ENCODE measurements at regions not wholly inside any gene's neighbourhood (a gene's known extent, or its start where the extent isn't known, plus 50 kb on each side); places are given as distances from the start of the nearest gene placed in this dataset.
A peak's percentile ranks its signal among the peaks of the same experiment; 100 is the strongest.

DNA sequence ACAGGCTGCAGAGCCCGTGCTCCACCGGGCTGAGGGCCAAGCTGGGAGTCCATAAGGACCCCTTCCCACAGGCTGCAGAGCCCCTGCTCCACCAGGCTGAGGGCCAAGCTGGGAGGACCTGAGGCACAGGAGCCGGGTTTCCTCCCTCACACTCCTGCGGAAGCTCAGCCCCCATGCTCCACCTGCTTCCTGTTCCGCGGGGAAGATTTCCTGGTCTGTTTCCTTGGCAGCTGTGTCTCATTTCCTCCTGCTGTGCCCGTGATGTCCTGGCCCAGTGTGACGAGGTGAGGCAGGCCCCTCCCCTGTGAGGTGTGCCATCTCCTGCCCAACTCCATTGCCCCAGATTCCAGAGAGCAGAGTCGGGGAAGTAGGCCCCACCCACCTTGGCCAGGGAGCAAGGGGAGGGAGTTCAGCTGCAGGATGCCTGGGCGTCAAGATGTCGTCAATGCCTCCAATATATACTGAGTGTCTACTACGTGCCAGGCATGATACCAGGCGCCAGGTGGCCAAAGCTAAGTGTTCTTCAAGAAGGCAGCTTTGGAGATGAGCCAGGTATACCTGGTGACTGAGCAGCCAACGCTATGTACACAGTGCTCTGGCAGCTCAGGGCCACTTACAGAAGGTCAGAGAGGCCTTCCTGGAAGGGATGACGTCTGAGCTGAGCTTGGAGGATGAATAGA lies 58.8 kb downstream of the NAV1 start:
- Histone ChIP-seq H2AK5ac (ENCODE audit: low read depth, low read length) (no peak overlapping the region), H4K20me1 (replicated peaks in 1 of 2; ENCODE audit: control insufficient read depth in 1 of 2, insufficient read depth in 2 of 2, low read length in 2 of 2) (no peaks in the 10 kb centered on the region), H2BK120ac (replicated peaks; ENCODE audit: low read depth, low read length) (no peak overlapping the region), H2BK20ac (ENCODE audit: low read length) (no peak overlapping the region), H4K8ac (ENCODE audit: extremely low read depth, insufficient read depth, low read length) (no peak overlapping the region; the same call in 1 of the 2 replicates), H2BK5ac (ENCODE audit: low read depth, low read length) (no peak overlapping the region), H3K18ac (ENCODE audit: extremely low read depth, low read length) (no peak overlapping the region), H3K4ac (replicated peaks; ENCODE audit: insufficient read length, low read depth, low read length) (no peak overlapping the region), H2BK15ac (ENCODE audit: low read length) (no peak overlapping the region), H3K36me3 (ENCODE audit: control insufficient read depth in 2 of 4, insufficient read depth in 4 of 4, low read length in 3 of 4) (no peaks in the 10 kb centered on the region), H4K5ac (ENCODE audit: insufficient read length, low read depth, low read length) (no peak overlapping the region), H3K23ac (ENCODE audit: insufficient read length) (no peak overlapping the region), H4K91ac (replicated peaks; ENCODE audit: insufficient read length, low read length) (no peak overlapping the region), H3K14ac (ENCODE audit: insufficient read length) (no peak overlapping the region), H3K4me2 (ENCODE audit: insufficient read depth in 1 of 2, low read depth in 2 of 2, low read length in 2 of 2) (0 out of 4 replicates have a peak overlapping the region, but pooled peaks of 1 of the 2 experiments have one; percentile 3), H3K23me2 (ENCODE audit: low read depth, low read length) (no peaks in the 10 kb centered on the region), H3K27ac (ENCODE audit: low read depth, low read length) (no peak overlapping the region), H3K4me3 (ENCODE audit: extremely low read depth in 1 of 4, insufficient read depth in 2 of 4, low read depth in 3 of 4, low read length in 4 of 4) (no peak overlapping the region), H2AFZ (ENCODE audit: low read length) (no peak overlapping the region), H3K4me1 (replicated peaks in 1 of 4; ENCODE audit: control insufficient read depth in 3 of 4, insufficient read depth in 4 of 4, low read length in 3 of 4) (peaks cover 0 to 9% (median 5%) of the 10 kb centered on the region in 4 experiments; a peak in 4 of 7 replicates), H3K27me3 (replicated peaks in 1 of 4; ENCODE audit: control insufficient read depth in 3 of 4, extremely low read depth in 1 of 4, insufficient read depth in 3 of 4, low read length in 3 of 4) (no peaks in the 10 kb centered on the region; a peak in 1 of 7 replicates), H2BK12ac (ENCODE audit: low read depth, low read length) (no peak overlapping the region), H3K56ac (replicated peaks; ENCODE audit: insufficient read length, low read depth, low read length) (no peak overlapping the region), H3K79me1 (ENCODE audit: low read depth, low read length) (no peaks in the 10 kb centered on the region), H3K79me2 (ENCODE audit: control insufficient read depth in 1 of 2, insufficient read depth in 2 of 2, low read length in 2 of 2) (no peaks in the 10 kb centered on the region), H3K9me3 (ENCODE audit: insufficient read depth in 2 of 2, low read depth in 1 of 2, low read length in 1 of 2) (no peaks in the 10 kb centered on the region), H3K9ac (replicated peaks in 1 of 4; ENCODE audit: extremely low read depth in 1 of 4, low read depth in 3 of 4, low read length in 3 of 4) (no peak overlapping the region)
- DNase-seq (ENCODE audit: low read depth in 1 of 2, low spot score in 2 of 2), result no peak
- FAIRE-seq, result no peak
- POLR2A ChIA-PET (ENCODE audit: partially characterized antibody), result interaction anchor here (1.7 kb wide), 1 partner anchor 11 kb away, joined by 4 read pairs; no protein-coding TSS in a partner anchor
- CTCF ChIA-PET (ENCODE audit: partially characterized antibody), result interaction anchor here (1.1 to 3.6 kb wide), 8 partner anchors 12 to 196 kb away, joined by 3 to 20 read pairs (median 6); no protein-coding TSS in a partner anchor
- 82% methylated on average over 15 of the region's 15 CpGs; no CpG with 5 or more reads in 1 of the 2 experiments for WGBS, 2 experiments (ENCODE audit: extremely low coverage in 1 of 2, insufficient coverage in 1 of 2, insufficient read length in 1 of 2, insufficient replicate concordance in 2 of 2, low coverage in 1 of 2, low lambda C conversion rate in 2 of 2, missing lambda C conversion rate in 1 of 2)
- TF ChIP-seq, protein P1, sequence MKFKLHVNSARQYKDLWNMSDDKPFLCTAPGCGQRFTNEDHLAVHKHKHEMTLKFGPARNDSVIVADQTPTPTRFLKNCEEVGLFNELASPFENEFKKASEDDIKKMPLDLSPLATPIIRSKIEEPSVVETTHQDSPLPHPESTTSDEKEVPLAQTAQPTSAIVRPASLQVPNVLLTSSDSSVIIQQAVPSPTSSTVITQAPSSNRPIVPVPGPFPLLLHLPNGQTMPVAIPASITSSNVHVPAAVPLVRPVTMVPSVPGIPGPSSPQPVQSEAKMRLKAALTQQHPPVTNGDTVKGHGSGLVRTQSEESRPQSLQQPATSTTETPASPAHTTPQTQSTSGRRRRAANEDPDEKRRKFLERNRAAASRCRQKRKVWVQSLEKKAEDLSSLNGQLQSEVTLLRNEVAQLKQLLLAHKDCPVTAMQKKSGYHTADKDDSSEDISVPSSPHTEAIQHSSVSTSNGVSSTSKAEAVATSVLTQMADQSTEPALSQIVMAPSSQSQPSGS (IDR thresholded peaks at IDR 0.05; ENCODE audit: low read length), result no peak
- TF ChIP-seq KDM5A (IDR thresholded peaks at IDR 0.05; ENCODE audit: low read length), result no peak
- no peak for TF ChIP-seq KDM1A (IDR thresholded peaks at IDR 0.05; ENCODE audit: borderline replicate concordance, low read length)
- TF ChIP-seq TAF1 (IDR thresholded peaks at IDR 0.05; ENCODE audit: low read depth, low read length), result no peak

All from H1 (cell line).